HL-60 (cell line): ENCODE measurements at regions not wholly inside any gene's neighbourhood (a gene's known extent, or its start where the extent isn't known, plus 50 kb on each side); places are given as distances from the start of the nearest gene placed in this dataset.
"Not testable (repeated sequence)": the region's sequence is repeated elsewhere in the genome, so short reads cannot be mapped to it uniquely, and the experiment has no call there.

Source experiments
- DNase-seq, 2 experiments: peaks; one replicate each; pipeline ENCODE4 v3.0.0-alpha.2; 2010 to 2020; ENCODE audit warnings: low read depth in 1 of 2, low spot score in 1 of 2
- H3K27ac ChIP-seq: fragments of 250-450 bp; sonication (Bioruptor Pico); replicated peaks from 2 replicates; pipeline ENCODE4 v1.5.1; 2020; ENCODE audit warnings: mild to moderate bottlenecking, moderate library complexity
- H3K27me3 ChIP-seq: fragments of 250-450 bp; sonication (Bioruptor Pico); 2 replicates; pipeline ENCODE4 v1.5.1; 2021; ENCODE audit warnings: mild to moderate bottlenecking, moderate library complexity; ENCODE audit not compliant: insufficient read depth, poor library complexity, severe bottlenecking
- H3K4me3 ChIP-seq: replicated peaks from 2 replicates; pipeline ENCODE4 v1.5.1; 2011; ENCODE audit warnings: mild to moderate bottlenecking, control low read depth, low read length; ENCODE audit not compliant: insufficient read depth
- GABPA ChIP-seq: IDR thresholded peaks from 2 replicates; pipeline ENCODE4 v1.6.1; 2012; ENCODE audit warnings: low read depth
- POLR2AphosphoS5 ChIP-seq: IDR thresholded peaks from 2 replicates; pipeline ENCODE4 v1.6.1; 2012; ENCODE audit warnings: low read depth
- SPI1 ChIP-seq: IDR thresholded peaks from 2 replicates; pipeline ENCODE4 v1.6.1; 2012; ENCODE audit warnings: low read depth, mild to moderate bottlenecking, borderline replicate concordance
- TF ChIP-seq, protein P1 (sequence below): IDR thresholded peaks from 2 replicates; pipeline ENCODE4 v1.6.1; 2012; ENCODE audit warnings: low read depth; ENCODE audit not compliant: insufficient replicate concordance
- TF ChIP-seq, protein P2 (sequence below): IDR thresholded peaks from one replicate; pipeline ENCODE4 v1.5.1; 2011; ENCODE audit warnings: low read length, control low read depth, inconsistent platforms; ENCODE audit not compliant: insufficient read depth

DNA sequence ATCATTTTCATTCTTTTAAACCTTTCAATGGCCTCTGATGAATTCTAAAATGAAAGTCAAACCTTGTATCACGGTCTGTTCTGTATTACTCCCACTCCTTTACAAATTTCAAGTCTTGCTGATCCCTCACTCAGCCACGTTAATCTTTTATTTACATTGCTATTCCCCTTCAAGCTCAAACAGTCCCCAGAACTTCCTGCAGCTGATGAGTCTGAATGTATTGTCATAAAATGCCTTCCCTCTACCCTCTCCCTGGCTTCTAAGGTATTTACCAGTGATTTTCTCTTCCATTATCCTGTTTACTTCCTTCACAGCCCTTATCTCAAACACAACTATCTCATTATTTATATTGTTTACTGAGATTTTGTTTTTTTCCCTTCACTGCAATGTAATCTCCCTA, 562.3 kb upstream of the C9orf72 start:
- TF ChIP-seq, protein P1, sequence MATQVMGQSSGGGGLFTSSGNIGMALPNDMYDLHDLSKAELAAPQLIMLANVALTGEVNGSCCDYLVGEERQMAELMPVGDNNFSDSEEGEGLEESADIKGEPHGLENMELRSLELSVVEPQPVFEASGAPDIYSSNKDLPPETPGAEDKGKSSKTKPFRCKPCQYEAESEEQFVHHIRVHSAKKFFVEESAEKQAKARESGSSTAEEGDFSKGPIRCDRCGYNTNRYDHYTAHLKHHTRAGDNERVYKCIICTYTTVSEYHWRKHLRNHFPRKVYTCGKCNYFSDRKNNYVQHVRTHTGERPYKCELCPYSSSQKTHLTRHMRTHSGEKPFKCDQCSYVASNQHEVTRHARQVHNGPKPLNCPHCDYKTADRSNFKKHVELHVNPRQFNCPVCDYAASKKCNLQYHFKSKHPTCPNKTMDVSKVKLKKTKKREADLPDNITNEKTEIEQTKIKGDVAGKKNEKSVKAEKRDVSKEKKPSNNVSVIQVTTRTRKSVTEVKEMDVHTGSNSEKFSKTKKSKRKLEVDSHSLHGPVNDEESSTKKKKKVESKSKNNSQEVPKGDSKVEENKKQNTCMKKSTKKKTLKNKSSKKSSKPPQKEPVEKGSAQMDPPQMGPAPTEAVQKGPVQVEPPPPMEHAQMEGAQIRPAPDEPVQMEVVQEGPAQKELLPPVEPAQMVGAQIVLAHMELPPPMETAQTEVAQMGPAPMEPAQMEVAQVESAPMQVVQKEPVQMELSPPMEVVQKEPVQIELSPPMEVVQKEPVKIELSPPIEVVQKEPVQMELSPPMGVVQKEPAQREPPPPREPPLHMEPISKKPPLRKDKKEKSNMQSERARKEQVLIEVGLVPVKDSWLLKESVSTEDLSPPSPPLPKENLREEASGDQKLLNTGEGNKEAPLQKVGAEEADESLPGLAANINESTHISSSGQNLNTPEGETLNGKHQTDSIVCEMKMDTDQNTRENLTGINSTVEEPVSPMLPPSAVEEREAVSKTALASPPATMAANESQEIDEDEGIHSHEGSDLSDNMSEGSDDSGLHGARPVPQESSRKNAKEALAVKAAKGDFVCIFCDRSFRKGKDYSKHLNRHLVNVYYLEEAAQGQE: no peak
- TF ChIP-seq SPI1: no peak
- TF ChIP-seq, protein P2, sequence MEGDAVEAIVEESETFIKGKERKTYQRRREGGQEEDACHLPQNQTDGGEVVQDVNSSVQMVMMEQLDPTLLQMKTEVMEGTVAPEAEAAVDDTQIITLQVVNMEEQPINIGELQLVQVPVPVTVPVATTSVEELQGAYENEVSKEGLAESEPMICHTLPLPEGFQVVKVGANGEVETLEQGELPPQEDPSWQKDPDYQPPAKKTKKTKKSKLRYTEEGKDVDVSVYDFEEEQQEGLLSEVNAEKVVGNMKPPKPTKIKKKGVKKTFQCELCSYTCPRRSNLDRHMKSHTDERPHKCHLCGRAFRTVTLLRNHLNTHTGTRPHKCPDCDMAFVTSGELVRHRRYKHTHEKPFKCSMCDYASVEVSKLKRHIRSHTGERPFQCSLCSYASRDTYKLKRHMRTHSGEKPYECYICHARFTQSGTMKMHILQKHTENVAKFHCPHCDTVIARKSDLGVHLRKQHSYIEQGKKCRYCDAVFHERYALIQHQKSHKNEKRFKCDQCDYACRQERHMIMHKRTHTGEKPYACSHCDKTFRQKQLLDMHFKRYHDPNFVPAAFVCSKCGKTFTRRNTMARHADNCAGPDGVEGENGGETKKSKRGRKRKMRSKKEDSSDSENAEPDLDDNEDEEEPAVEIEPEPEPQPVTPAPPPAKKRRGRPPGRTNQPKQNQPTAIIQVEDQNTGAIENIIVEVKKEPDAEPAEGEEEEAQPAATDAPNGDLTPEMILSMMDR: no peak
- TF ChIP-seq POLR2AphosphoS5: no peak
- no peak for TF ChIP-seq GABPA
- no peak for DNase-seq
- no peak overlapping the region for H3K4me3 ChIP-seq
- H3K27ac ChIP-seq: no peak overlapping the region
- no peaks in the 10 kb centered on the region for H3K27me3 ChIP-seq

DNA sequence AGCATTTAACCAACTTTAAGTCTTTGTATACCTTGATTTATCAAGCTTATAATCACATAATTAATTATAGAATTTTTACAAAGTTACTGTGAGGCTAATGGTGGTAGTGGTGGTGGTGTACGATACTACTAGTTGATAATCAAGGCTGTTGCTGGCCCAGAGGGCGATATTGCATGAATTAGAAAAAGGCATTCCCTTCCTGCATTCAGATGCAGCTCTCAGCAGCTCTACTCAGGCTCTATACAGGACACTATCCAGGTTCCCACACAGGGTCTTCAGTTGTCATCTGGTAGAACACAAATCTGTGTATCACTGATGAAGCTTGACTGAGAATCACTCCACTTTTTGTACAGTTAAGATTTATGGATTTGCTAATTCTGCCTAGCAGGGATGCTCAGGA, 562.8 kb upstream of the C9orf72 start:
- Histone ChIP-seq H3K27me3 (no peaks in the 10 kb centered on the region), H3K27ac (no peak overlapping the region), H3K4me3 (no peak overlapping the region)
- no peak for DNase-seq
- no peak for TF ChIP-seq SPI1
- no peak for TF ChIP-seq POLR2AphosphoS5
- TF ChIP-seq, protein P1: no peak
- TF ChIP-seq, protein P2: no peak
- TF ChIP-seq GABPA: no peak

DNA sequence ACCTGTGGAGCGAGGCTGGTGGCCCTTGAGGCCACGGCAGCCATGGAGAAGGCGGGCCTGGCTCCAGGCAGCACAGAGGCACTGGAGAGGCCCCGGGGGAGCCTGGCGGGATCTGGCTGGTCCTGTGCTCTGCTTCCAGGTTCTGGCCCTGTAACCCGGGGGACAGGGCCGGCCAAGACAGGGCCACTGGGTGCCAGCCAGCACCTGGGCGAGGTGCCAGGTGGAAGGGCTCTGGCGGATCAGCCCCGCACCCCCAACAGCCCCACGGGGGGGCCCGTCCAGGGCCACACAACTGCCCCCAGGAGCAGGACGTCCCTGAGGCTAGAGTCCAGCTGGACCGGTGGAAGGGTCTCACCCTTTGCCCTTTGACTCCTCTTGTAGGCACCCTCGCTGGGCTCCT, 574.1 kb upstream of the C9orf72 start:
- not testable (repeated sequence) for H3K27ac ChIP-seq, H3K4me3 ChIP-seq, DNase-seq, H3K27me3 ChIP-seq

DNA sequence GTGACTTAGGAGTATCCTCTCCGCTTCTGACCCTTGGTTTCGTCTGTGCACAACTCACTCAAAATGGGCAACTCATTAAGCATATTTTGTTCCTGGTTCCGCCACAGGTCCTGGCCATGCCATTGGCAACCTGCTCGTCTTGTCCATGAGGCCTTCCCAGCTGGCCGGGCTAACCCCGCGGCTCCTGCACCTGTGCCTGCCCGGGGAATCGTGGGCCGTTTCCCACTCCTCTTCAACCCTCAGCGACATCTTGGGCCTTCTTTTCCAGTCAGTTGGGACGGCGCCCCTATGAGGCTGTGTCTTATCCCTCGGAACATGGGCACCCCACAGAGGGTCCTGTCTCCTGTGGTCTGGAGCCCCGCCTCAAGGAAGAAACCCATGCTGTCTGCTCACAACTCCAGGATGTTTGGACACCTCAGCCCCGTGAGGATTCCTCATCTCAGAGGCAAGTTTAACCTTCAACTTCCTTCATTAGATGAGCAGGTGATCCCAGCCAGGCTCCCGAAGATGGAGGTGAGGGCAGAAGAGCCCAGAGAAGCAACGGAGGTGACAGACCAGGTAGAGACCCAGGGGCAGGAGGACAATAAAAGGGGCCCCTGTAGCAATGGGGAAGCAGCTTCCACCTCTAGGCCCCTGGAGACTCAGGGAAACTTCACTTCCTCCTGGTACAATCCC, 574.8 kb upstream of the C9orf72 start:
- not testable (repeated sequence) for H3K27me3 ChIP-seq, H3K4me3 ChIP-seq, DNase-seq, H3K27ac ChIP-seq

DNA sequence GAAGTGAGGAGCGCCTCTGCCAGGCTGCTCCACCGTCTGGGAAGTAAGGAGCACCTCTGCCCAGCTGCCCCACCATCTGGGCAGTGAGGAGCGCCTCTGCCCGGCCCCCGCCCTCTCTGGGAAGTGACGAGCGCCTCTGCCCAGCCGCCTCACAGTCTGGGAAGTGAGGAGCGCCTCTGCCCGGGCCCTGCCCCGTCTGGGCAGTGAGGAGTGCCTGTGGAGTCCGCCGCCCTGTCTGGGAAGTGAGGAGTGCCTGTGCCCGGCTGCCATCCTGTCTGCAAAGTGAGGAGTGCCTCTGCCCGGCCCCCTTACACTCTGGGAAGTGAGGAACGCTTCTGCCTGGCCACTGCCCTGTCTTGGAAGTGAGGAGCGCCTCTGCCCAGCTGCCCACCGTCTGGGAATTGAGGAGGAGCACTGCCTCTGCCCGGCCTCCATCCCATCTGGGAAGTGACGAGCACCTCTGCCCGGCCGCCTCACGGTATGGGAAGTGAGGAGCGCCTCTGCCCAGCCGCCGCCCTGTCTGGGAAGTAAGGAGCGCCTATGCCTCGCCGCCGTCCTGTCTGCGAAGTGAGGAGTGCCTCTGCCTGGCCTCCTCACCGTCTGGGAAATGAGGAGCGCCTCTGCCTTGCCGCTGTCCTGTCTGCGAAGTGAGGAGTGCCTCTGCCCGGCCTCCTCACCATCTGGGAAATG, 576.2 kb upstream of the C9orf72 start:
- H3K27me3 ChIP-seq, H3K27ac ChIP-seq, DNase-seq, H3K4me3 ChIP-seq: not testable (repeated sequence)
